ENCODE measurements at regions not wholly inside any gene's neighbourhood (a gene's known extent, or its start where the extent isn't known, plus 50 kb on each side); places are given as distances from the start of the nearest gene placed in this dataset.

GRCh38 chr4:155073852-155074251, 134.6 kb upstream of the NPY2R start:
- no peak overlapping the region for H3K4me3 Mint-ChIP-seq
- H3K4me1 Mint-ChIP-seq (ENCODE audit: low read depth) = no peaks in the 10 kb centered on the region
- H3K9me3 Mint-ChIP-seq = peaks cover 39% of the 10 kb centered on the region
- TF ChIP-seq CTCF (IDR thresholded peaks at IDR 0.05) = no peak
- no peaks in the 10 kb centered on the region for H3K27me3 Mint-ChIP-seq (ENCODE audit: insufficient read depth)
- no peak for DNase-seq
- H3K36me3 Mint-ChIP-seq (ENCODE audit: low read depth) = no peaks in the 10 kb centered on the region; the same call in 1 of the 2 replicates
- no peak overlapping the region for H3K27ac Mint-ChIP-seq

DNA sequence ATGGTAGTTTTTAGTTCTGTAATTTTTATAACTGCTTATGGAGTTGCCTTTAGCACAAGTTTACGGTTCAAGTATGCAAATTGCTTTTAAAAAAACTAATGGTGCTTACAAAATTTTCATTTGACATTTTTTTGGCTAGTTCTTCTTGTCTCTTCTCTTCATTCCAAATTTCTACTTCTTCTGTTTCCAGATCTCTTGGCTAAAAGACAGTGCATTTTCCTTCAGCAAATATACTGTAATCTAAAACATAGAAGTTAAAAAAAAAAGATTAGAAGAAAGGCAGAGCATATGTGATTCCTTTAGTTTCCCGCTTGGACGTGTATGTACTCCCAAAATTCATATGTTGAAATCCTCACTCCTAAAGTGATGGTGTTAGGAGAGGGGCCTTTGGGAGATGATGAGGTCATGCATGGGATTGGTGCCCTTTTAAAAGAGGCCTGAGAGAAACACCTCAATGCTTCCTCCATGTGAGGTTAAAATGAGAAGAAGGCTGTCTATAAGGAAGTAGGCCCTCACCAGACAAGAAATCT, 132.1 kb upstream of the NPY2R start:
- DNase-seq = no peak
- Mint-ChIP-seq H3K9me3 (peaks cover 41% of the 10 kb centered on the region), H3K4me3 (no peak overlapping the region), H3K27ac (no peak overlapping the region), H3K36me3 (ENCODE audit: low read depth) (no peaks in the 10 kb centered on the region; the same call in 1 of the 2 replicates), H3K4me1 (ENCODE audit: low read depth) (no peaks in the 10 kb centered on the region), H3K27me3 (ENCODE audit: insufficient read depth) (no peaks in the 10 kb centered on the region)
- no peak for TF ChIP-seq CTCF (IDR thresholded peaks at IDR 0.05)

DNA sequence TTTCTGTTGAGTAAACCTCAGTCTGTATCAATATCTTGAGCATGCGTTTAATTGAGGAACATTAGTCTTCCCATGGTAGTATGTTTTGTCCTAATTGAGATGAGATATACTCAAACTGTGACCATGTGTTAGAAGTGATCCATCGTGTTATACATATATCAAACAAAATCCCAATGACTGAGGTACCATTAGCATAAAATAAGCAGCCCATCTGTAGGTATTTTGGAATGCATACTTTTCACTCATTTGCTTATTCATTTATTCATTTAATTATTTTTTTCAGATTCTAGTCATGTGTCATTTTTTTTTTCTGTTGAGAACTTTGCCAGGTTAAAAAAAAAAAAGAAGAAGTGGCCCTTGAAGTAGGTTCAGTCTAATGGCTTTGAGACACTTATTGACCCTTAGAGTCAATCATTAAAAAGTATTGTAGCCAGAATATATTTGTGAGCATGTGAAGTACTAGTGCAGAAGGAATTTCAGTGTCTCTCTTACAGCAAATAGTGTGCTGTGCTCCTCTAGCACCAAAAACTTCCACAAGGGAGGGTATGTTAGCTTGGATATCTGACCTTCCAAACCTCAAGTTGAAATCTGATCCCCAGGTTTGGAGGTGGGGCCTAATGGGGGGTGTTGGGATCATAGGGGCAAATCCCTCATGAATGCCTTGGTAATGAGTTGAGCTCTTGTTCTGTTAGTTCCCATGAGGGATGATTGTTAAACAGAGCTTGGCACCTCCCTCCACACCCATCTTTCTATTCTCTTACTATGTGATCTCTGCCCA, 130.8 kb upstream of the NPY2R start:
- Mint-ChIP-seq H3K4me3 (no peak overlapping the region), H3K36me3 (ENCODE audit: low read depth) (no peaks in the 10 kb centered on the region), H3K27ac (no peak overlapping the region), H3K4me1 (ENCODE audit: low read depth) (no peaks in the 10 kb centered on the region), H3K27me3 (ENCODE audit: insufficient read depth) (no peaks in the 10 kb centered on the region), H3K9me3 (peaks cover 34% of the 10 kb centered on the region)
- no peak for DNase-seq
- no peak for TF ChIP-seq CTCF (IDR thresholded peaks at IDR 0.05)

DNA sequence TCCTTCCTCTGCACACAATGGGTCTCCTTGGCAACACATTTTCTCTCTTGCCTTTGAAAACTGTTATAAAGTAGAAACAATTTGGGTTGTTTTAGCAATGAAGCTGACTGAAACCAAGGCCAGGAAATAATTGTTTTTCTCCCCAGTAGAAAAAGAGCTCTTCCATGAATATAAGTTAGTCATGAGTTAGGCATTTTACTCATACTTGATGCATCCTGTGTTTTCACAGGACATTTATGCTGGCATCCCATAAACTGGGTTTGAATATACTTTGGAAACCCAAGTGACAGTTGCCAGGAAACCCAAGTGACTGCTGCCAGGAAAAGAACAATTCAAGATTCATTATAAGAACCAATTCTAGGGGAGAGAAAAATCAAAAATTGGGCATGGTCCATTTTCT, 128.6 kb upstream of the NPY2R start:
- TF ChIP-seq CTCF (IDR thresholded peaks at IDR 0.05) = no peak
- H3K36me3 Mint-ChIP-seq (ENCODE audit: low read depth) = no peaks in the 10 kb centered on the region
- no peak overlapping the region for H3K4me3 Mint-ChIP-seq
- no peak for DNase-seq
- peaks cover 1% of the 10 kb centered on the region; the same call in 1 of the 2 replicates for H3K27me3 Mint-ChIP-seq (ENCODE audit: insufficient read depth)
- H3K9me3 Mint-ChIP-seq = peaks cover 29% of the 10 kb centered on the region
- H3K27ac Mint-ChIP-seq = no peak overlapping the region
- H3K4me1 Mint-ChIP-seq (ENCODE audit: low read depth) = no peaks in the 10 kb centered on the region

- Mint-ChIP-seq H3K27ac (no peak overlapping the region), H3K9me3 (peaks cover 31% of the 10 kb centered on the region), H3K36me3 (ENCODE audit: low read depth) (no peaks in the 10 kb centered on the region), H3K27me3 (ENCODE audit: insufficient read depth) (peaks cover 1% of the 10 kb centered on the region; the same call in 1 of the 2 replicates), H3K4me1 (ENCODE audit: low read depth) (no peaks in the 10 kb centered on the region), H3K4me3 (no peak overlapping the region)
- no peak for DNase-seq
- TF ChIP-seq CTCF (IDR thresholded peaks at IDR 0.05) = no peak
Observed at GRCh38 chr4:155081222-155081621, 127.2 kb upstream of the NPY2R start.

Data from HFFc6 (cell line).